Right atrium auricular region (tissue), 2 donors: ENCODE measurements at regions not wholly inside any gene's neighbourhood (a gene's known extent, or its start where the extent isn't known, plus 50 kb on each side); places are given as distances from the start of the nearest gene placed in this dataset.
"Not testable (repeated sequence)": the region's sequence is repeated elsewhere in the genome, so short reads cannot be mapped to it uniquely, and the experiment has no call there.

Source experiments
- DNase-seq: peaks from one replicate; pipeline ENCODE4 v3.0.0-alpha.2; 2019; ENCODE audit warnings: low spot score
- H3K27ac ChIP-seq, 2 donors: fragments of 200-600 bp; sonication (generic); 1 replicate in 1 of 2; 2 replicates in 1 of 2; pipeline ENCODE4 v1.5.1; 2016 to 2019
- H3K27me3 ChIP-seq, 2 donors: fragments of 200-600 bp; sonication (generic); one replicate each; pipeline versions ENCODE4 v1.5.1 to v1.6.0; 2017 to 2019
- H3K36me3 ChIP-seq: fragments of 200-600 bp; sonication (generic); one replicate; pipeline ENCODE4 v1.5.1; 2016
- H3K4me1 ChIP-seq, 2 donors: fragments of 200-600 bp; sonication (generic); one replicate each; pipeline versions ENCODE4 v1.5.1 to v1.6.0; 2017 to 2019
- H3K4me3 ChIP-seq, 2 donors: fragments of 200-600 bp; sonication (generic); 1 replicate in 1 of 2; 2 replicates in 1 of 2; pipeline ENCODE4 v1.5.1; 2017 to 2019; ENCODE audit warnings: mild to moderate bottlenecking in 1 of 2, moderate library complexity in 1 of 2
- H3K9me3 ChIP-seq, 2 donors: fragments of 200-600 bp; sonication (generic); one replicate each; pipeline ENCODE4 v1.5.1; 2019
- CTCF ChIP-seq, 2 donors: fragments of 200-600 bp; sonication (generic); IDR thresholded peaks; one replicate each; pipeline ENCODE4 v1.5.1; 2019; ENCODE audit warnings: antibody characterized with exemption in 2 of 2

- not testable (repeated sequence) for H3K27ac ChIP-seq, H3K4me3 ChIP-seq, H3K27me3 ChIP-seq, DNase-seq, H3K9me3 ChIP-seq, H3K36me3 ChIP-seq, H3K4me1 ChIP-seq
Observed at GRCh38 chr4:118530107-118530506, 155.1 kb upstream of the METTL14 start.

- H3K4me3 ChIP-seq, H3K27me3 ChIP-seq, H3K4me1 ChIP-seq, DNase-seq, H3K36me3 ChIP-seq, H3K9me3 ChIP-seq, H3K27ac ChIP-seq: not testable (repeated sequence)
Observed at GRCh38 chr4:118531947-118532346, 153.2 kb upstream of the METTL14 start.

GRCh38 chr4:118535788-118536187 lies 149.4 kb upstream of the METTL14 start:
- not testable (repeated sequence) for H3K27me3 ChIP-seq, H3K4me3 ChIP-seq, DNase-seq, H3K36me3 ChIP-seq, H3K4me1 ChIP-seq, H3K9me3 ChIP-seq, H3K27ac ChIP-seq

- not testable (repeated sequence) for H3K4me1 ChIP-seq, DNase-seq, H3K27ac ChIP-seq
Observed at GRCh38 chr4:118539412-118540077, 145.6 kb upstream of the METTL14 start.

GRCh38 chr4:118556576-118556975 lies 128.6 kb upstream of the METTL14 start:
- H3K36me3 ChIP-seq, H3K4me1 ChIP-seq, H3K4me3 ChIP-seq, H3K27me3 ChIP-seq, DNase-seq, H3K27ac ChIP-seq, H3K9me3 ChIP-seq: not testable (repeated sequence)

More at GRCh38 chr4:118539412-118540077, 145.6 kb upstream of the METTL14 start:
- H3K27me3 ChIP-seq, H3K9me3 ChIP-seq, H3K36me3 ChIP-seq, H3K4me3 ChIP-seq: not testable (repeated sequence)
- peak in 1 of 2 donors; percentile 56 for TF ChIP-seq CTCF (IDR thresholded peaks at IDR 0.05)

- no peaks in the 10 kb centered on the region for H3K9me3 ChIP-seq
- no peak for DNase-seq
- no peaks in the 10 kb centered on the region for H3K27me3 ChIP-seq
- no peaks in the 10 kb centered on the region for H3K4me1 ChIP-seq
- H3K4me3 ChIP-seq: no peak overlapping the region
- H3K27ac ChIP-seq: no peak overlapping the region
- no peak for TF ChIP-seq CTCF (IDR thresholded peaks at IDR 0.05)
- no peaks in the 10 kb centered on the region for H3K36me3 ChIP-seq
Observed at GRCh38 chr4:118557298-118557851, 127.8 kb upstream of the METTL14 start.

GRCh38 chr4:118558188-118558587 lies 127.0 kb upstream of the METTL14 start:
- H3K36me3 ChIP-seq, H3K9me3 ChIP-seq, H3K27me3 ChIP-seq, H3K4me3 ChIP-seq, DNase-seq, H3K27ac ChIP-seq, H3K4me1 ChIP-seq: not testable (repeated sequence)

- H3K27ac ChIP-seq, H3K4me1 ChIP-seq, H3K4me3 ChIP-seq, DNase-seq, H3K9me3 ChIP-seq, H3K36me3 ChIP-seq, H3K27me3 ChIP-seq: not testable (repeated sequence)
Observed at GRCh38 chr4:118561559-118561958, 123.6 kb upstream of the METTL14 start.

GRCh38 chr4:118566003-118566513 lies 119.1 kb upstream of the METTL14 start:
- not testable (repeated sequence) for H3K27ac ChIP-seq, H3K4me3 ChIP-seq, DNase-seq, H3K4me1 ChIP-seq, H3K36me3 ChIP-seq, H3K9me3 ChIP-seq, H3K27me3 ChIP-seq

GRCh38 chr4:118572991-118573390 lies 112.2 kb upstream of the METTL14 start:
- not testable (repeated sequence) for H3K4me1 ChIP-seq, H3K4me3 ChIP-seq, DNase-seq, H3K36me3 ChIP-seq, H3K27ac ChIP-seq, H3K9me3 ChIP-seq, H3K27me3 ChIP-seq

GRCh38 chr4:118574251-118574913 lies 110.8 kb upstream of the METTL14 start:
- not testable (repeated sequence) for H3K4me3 ChIP-seq, H3K27me3 ChIP-seq, H3K36me3 ChIP-seq, DNase-seq, H3K9me3 ChIP-seq, H3K4me1 ChIP-seq
- H3K27ac ChIP-seq: peak overlapping the region in 1 of 2 donors; percentile 70

GRCh38 chr4:118575057-118575456 lies 110.1 kb upstream of the METTL14 start:
- not testable (repeated sequence) for DNase-seq, H3K4me1 ChIP-seq
- H3K27ac ChIP-seq: peak overlapping the region in 1 of 2 donors; percentile 70

GRCh38 chr4:118575726-118576125 lies 109.5 kb upstream of the METTL14 start:
- H3K27ac ChIP-seq: peak overlapping the region in 1 of 2 donors; percentile 70
- not testable (repeated sequence) for H3K4me1 ChIP-seq, H3K4me3 ChIP-seq, H3K9me3 ChIP-seq, H3K36me3 ChIP-seq, DNase-seq, H3K27me3 ChIP-seq

More at GRCh38 chr4:118575057-118575456, 110.1 kb upstream of the METTL14 start:
- not testable (repeated sequence) for H3K27me3 ChIP-seq, H3K36me3 ChIP-seq, H3K4me3 ChIP-seq, H3K9me3 ChIP-seq
